GM12878 (cell line): ENCODE measurements at regions not wholly inside any gene's neighbourhood (a gene's known extent, or its start where the extent isn't known, plus 50 kb on each side); places are given as distances from the start of the nearest gene placed in this dataset.

Source experiments
- BHLHE40 ChIP-seq, 2 experiments: fragments of 450-650 bp in 1 of 2; IDR thresholded peaks; 2 replicates each; pipeline ENCODE4 v1.6.1; 2011 to 2017; ENCODE audit warnings: low read depth in 2 of 2, borderline replicate concordance in 1 of 2, improper control_type of control experiment in 1 of 2, low read length in 1 of 2, mild to moderate bottlenecking in 1 of 2
- FOXM1 ChIP-seq: IDR thresholded peaks from 2 replicates; pipeline ENCODE4 v1.6.1; 2012; ENCODE audit warnings: low read depth, mild to moderate bottlenecking, inconsistent platforms, low read length, moderate library complexity
- IRF4 ChIP-seq: IDR thresholded peaks from 2 replicates; pipeline ENCODE4 v1.6.1; 2011; ENCODE audit warnings: low read depth, low read length
- TF ChIP-seq, protein P1 (sequence below): fragments of 450-650 bp; IDR thresholded peaks from 2 replicates; pipeline ENCODE4 v1.6.1; 2014; ENCODE audit warnings: mild to moderate bottlenecking
- TF ChIP-seq, protein P2 (sequence below): fragments of 450-650 bp; IDR thresholded peaks from 2 replicates; pipeline ENCODE4 v1.6.1; 2018; ENCODE audit warnings: borderline replicate concordance, mild to moderate bottlenecking; ENCODE audit not compliant: partially characterized antibody
- TF ChIP-seq, protein P3 (sequence below): fragments of 450-650 bp; IDR thresholded peaks from 2 replicates; pipeline ENCODE4 v1.6.1; 2016; ENCODE audit warnings: mild to moderate bottlenecking, moderate library complexity, borderline replicate concordance
- TF ChIP-seq, protein P4 (sequence below): fragments of 450-650 bp; IDR thresholded peaks from 2 replicates; pipeline ENCODE4 v1.6.1; 2017; ENCODE audit warnings: mild to moderate bottlenecking, moderate library complexity

DNA sequence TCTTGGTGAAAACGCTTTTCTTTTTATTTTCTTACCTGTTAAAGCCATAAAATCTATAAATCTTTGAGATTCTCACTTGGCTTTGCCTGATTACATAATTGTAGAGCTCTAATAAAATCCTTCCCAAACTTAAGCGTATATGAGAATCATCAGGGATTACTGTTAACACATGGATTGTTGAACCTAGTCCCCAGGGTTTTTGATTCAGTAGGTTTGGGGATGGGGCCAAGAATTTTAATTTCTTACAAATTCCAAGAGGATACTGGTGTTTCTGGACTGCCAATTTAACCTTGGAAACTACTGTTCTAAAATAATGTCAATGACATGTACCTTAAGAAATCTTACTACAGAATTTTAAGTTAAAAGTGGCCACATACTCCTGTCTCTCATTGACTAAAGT is 694.2 kb downstream of the BRINP3 start (continued):
- TF ChIP-seq, protein P1, sequence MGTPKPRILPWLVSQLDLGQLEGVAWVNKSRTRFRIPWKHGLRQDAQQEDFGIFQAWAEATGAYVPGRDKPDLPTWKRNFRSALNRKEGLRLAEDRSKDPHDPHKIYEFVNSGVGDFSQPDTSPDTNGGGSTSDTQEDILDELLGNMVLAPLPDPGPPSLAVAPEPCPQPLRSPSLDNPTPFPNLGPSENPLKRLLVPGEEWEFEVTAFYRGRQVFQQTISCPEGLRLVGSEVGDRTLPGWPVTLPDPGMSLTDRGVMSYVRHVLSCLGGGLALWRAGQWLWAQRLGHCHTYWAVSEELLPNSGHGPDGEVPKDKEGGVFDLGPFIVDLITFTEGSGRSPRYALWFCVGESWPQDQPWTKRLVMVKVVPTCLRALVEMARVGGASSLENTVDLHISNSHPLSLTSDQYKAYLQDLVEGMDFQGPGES, result no peak
- TF ChIP-seq FOXM1 (no peak), BHLHE40 (IDR thresholded peaks at IDR 0.05; ENCODE audit: borderline replicate concordance in 1 of 2, low read depth in 2 of 2, low read length in 1 of 2) (no peak), IRF4 (no peak)
- TF ChIP-seq, protein P2, sequence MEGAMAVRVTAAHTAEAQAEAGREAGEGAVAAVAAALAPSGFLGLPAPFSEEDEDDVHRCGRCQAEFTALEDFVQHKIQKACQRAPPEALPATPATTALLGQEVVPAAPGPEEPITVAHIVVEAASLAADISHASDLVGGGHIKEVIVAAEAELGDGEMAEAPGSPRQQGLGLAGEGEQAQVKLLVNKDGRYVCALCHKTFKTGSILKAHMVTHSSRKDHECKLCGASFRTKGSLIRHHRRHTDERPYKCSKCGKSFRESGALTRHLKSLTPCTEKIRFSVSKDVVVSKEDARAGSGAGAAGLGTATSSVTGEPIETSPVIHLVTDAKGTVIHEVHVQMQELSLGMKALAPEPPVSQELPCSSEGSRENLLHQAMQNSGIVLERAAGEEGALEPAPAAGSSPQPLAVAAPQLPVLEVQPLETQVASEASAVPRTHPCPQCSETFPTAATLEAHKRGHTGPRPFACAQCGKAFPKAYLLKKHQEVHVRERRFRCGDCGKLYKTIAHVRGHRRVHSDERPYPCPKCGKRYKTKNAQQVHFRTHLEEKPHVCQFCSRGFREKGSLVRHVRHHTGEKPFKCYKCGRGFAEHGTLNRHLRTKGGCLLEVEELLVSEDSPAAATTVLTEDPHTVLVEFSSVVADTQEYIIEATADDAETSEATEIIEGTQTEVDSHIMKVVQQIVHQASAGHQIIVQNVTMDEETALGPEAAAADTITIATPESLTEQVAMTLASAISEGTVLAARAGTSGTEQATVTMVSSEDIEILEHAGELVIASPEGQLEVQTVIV, result no peak
- TF ChIP-seq, protein P3, sequence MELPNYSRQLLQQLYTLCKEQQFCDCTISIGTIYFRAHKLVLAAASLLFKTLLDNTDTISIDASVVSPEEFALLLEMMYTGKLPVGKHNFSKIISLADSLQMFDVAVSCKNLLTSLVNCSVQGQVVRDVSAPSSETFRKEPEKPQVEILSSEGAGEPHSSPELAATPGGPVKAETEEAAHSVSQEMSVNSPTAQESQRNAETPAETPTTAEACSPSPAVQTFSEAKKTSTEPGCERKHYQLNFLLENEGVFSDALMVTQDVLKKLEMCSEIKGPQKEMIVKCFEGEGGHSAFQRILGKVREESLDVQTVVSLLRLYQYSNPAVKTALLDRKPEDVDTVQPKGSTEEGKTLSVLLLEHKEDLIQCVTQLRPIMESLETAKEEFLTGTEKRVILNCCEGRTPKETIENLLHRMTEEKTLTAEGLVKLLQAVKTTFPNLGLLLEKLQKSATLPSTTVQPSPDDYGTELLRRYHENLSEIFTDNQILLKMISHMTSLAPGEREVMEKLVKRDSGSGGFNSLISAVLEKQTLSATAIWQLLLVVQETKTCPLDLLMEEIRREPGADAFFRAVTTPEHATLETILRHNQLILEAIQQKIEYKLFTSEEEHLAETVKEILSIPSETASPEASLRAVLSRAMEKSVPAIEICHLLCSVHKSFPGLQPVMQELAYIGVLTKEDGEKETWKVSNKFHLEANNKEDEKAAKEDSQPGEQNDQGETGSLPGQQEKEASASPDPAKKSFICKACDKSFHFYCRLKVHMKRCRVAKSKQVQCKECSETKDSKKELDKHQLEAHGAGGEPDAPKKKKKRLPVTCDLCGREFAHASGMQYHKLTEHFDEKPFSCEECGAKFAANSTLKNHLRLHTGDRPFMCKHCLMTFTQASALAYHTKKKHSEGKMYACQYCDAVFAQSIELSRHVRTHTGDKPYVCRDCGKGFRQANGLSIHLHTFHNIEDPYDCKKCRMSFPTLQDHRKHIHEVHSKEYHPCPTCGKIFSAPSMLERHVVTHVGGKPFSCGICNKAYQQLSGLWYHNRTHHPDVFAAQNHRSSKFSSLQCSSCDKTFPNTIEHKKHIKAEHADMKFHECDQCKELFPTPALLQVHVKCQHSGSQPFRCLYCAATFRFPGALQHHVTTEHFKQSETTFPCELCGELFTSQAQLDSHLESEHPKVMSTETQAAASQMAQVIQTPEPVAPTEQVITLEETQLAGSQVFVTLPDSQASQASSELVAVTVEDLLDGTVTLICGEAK, result no peak
- TF ChIP-seq, protein P4, sequence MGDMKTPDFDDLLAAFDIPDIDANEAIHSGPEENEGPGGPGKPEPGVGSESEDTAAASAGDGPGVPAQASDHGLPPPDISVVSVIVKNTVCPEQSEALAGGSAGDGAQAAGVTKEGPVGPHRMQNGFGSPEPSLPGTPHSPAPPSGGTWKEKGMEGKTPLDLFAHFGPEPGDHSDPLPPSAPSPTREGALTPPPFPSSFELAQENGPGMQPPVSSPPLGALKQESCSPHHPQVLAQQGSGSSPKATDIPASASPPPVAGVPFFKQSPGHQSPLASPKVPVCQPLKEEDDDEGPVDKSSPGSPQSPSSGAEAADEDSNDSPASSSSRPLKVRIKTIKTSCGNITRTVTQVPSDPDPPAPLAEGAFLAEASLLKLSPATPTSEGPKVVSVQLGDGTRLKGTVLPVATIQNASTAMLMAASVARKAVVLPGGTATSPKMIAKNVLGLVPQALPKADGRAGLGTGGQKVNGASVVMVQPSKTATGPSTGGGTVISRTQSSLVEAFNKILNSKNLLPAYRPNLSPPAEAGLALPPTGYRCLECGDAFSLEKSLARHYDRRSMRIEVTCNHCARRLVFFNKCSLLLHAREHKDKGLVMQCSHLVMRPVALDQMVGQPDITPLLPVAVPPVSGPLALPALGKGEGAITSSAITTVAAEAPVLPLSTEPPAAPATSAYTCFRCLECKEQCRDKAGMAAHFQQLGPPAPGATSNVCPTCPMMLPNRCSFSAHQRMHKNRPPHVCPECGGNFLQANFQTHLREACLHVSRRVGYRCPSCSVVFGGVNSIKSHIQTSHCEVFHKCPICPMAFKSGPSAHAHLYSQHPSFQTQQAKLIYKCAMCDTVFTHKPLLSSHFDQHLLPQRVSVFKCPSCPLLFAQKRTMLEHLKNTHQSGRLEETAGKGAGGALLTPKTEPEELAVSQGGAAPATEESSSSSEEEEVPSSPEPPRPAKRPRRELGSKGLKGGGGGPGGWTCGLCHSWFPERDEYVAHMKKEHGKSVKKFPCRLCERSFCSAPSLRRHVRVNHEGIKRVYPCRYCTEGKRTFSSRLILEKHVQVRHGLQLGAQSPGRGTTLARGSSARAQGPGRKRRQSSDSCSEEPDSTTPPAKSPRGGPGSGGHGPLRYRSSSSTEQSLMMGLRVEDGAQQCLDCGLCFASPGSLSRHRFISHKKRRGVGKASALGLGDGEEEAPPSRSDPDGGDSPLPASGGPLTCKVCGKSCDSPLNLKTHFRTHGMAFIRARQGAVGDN, result no peak
